OCI-LY3 (cell line): ENCODE measurements at regions not wholly inside any gene's neighbourhood (a gene's known extent, or its start where the extent isn't known, plus 50 kb on each side); places are given as distances from the start of the nearest gene placed in this dataset.

Source experiments
- CTCF ChIP-seq: fragments of 200-600, 300-600 bp; sonication (generic); IDR thresholded peaks from 2 replicates; pipeline ENCODE4 v1.5.1; 2014; ENCODE audit warnings: antibody characterized with exemption, low read length, low read depth
- EZH2phosphoT487 ChIP-seq: fragments of 200-600 bp; shearing (Covaris generic); IDR thresholded peaks from 2 replicates; pipeline ENCODE4 v1.6.1; 2018; ENCODE audit warnings: antibody characterized with exemption, mixed run types, low read depth

- TF ChIP-seq CTCF (no peak), EZH2phosphoT487 (no peak)
These were observed 344.1 kb upstream of the CHAC2 start for GRCh38 chr2:53423465-53423864.
